ENCODE measurements at regions not wholly inside any gene's neighbourhood (a gene's known extent, or its start where the extent isn't known, plus 50 kb on each side); places are given as distances from the start of the nearest gene placed in this dataset.
"Not testable (repeated sequence)": the region's sequence is repeated elsewhere in the genome, so short reads cannot be mapped to it uniquely, and the experiment has no call there.

DNA sequence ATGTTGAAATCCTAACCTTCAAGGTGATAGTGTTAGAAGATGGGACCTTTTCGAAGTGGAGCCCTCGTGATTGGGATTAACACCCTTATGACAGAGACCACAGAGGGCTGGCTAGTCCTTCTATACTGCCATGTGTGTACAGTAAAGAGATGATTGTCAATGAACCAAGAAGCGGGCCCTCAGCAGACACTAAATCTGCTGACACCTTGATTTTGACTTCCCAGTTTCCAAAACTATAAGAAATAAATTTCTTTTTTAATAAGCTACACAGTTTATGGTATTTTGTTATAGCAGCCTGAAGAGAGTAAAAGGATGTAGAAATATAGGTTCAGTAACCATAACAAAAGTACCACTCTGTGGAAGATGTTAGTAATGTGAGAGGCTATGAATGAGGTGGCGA is 419.0 kb upstream of the NUDT12 start:
- no peak for DNase-seq (ENCODE audit: low spot score)

DNA sequence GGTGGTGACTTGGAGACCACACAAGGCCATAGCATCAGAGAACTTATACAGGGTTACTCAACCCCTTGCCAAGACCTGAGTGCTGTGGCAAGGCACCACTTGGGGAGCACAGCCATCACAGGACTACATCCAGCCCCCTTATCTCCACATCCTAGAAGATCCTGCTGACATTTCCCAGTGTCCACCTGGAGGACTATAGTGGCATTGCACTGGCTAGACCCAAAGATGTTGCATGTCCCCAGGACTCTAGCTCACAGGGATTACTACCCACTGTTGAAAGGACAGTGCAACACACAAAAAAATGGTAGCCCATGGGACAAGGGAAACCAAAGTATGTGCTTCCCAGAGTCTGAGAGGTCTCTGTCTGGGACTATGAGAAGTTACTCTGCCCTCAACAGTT is 411.1 kb upstream of the NUDT12 start:
- DNase-seq (ENCODE audit: low spot score): no peak

DNA sequence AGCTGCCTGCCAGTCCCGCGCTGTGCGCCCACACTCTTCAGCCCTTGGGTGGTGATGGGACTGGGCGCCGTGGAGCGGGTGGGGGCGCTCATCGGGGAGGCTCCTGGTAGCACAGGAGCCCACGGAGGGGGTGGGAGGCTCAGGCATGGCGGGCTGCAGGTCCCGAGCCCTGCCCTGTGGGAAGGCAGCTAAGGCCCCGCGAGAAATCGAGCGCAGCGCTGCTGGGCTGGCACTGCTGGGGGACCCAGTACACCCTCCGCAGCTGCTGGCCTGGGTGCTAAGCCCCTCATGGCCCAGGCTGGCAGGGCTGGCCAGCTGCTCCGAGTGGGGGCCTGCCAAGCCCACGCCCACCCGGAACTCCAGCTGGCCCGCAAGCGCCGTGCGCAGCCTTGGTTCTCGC is 403.7 kb upstream of the NUDT12 start:
- DNase-seq (ENCODE audit: low spot score): not testable (repeated sequence)

DNA sequence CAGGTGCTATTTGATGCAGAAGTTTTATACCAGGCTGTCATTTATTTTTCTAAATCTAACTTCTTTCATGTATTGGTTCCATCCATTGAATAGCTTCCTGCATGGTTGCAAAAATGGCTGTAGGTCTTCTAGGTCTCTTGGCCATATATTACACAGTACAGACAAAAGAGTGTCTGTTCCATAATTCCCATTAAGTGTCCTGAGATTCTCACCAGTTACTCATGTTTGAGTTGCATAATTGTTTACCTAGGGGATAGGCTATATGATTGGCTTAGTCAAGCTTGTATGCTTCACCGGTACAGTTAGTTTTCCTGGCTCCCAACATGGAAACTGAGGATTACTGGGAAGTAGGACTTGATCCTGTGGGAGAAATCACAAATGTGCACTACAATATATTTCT is 399.4 kb upstream of the NUDT12 start:
- no peak for DNase-seq (ENCODE audit: low spot score)

DNA sequence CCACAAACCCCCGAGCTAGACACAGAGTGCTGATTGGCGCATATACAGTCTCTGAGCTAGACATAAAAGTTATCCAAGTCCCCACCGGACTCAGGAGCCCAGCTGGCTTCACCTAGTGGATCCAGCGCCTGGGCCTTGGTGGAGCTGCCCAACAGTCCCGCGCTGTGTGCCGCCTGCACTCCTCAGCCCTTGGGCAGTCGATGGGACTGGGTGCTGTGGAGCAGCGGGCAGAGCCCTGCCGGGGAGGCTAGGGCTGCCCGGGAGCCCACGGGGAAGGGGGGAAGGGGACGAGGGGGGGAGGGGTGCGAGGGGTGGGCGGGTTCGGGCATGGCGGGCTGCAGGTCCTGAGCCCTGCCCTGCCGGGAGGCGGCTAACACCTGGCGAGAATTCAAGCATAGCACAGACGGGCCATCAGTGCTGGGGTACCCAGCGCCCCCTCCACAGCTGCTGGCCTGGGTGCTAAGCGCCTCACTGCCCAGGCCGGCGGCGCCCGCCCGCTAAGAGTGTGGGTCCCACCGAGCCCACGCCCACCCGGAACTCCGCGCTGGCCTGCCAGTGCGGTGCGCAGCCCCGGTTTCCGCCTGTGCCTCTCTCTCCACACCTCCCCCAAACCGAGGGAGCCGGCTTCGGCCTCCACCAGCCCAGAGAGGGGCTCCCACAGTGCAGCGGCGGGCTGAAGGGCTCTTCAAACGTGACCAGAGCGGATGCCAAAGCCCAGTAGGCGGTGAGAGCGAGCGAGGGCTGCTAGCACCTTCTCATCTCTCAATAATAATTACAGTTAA is 391.2 kb upstream of the NUDT12 start:
- no peak for DNase-seq (ENCODE audit: low spot score)

DNA sequence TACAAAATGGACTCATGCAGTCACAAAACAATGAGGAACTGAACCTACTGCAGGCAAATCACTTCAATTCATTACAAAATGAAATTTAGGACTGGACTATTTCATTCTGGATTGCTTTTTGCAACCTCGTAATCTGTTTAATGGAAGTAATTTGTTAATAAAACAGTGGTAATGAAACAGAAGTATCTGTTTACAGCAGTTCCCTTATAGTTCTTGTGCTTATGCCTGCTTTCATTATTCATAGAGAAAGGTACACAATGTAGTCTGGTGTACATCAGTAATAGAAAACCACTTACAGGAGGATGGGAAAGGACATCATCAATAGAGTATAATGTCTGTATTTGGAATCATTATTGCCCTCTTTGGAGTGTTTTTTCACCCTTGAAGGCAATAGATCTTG is 389.2 kb upstream of the NUDT12 start:
- no peak for DNase-seq (ENCODE audit: low spot score)

DNA sequence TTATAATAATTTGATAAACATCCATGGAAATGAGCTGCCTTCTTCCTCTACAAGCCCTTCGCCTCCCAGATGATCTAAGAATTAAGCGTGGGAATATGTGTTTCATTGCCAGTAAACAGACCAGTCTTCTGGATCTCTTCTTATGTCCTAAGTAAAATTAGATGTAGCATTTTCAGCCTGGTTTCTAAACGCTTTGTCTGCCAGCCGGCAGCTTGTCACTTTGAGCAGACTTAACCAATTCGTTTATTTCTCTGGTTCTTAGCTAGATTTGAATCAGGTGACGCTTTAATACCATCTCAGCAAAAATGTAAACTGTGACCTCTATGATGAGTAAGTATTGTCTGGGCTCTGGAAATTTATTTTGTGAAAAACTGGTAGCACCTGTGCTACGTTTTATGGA is 380.6 kb upstream of the NUDT12 start:
- no peak for DNase-seq (ENCODE audit: low spot score)

DNA sequence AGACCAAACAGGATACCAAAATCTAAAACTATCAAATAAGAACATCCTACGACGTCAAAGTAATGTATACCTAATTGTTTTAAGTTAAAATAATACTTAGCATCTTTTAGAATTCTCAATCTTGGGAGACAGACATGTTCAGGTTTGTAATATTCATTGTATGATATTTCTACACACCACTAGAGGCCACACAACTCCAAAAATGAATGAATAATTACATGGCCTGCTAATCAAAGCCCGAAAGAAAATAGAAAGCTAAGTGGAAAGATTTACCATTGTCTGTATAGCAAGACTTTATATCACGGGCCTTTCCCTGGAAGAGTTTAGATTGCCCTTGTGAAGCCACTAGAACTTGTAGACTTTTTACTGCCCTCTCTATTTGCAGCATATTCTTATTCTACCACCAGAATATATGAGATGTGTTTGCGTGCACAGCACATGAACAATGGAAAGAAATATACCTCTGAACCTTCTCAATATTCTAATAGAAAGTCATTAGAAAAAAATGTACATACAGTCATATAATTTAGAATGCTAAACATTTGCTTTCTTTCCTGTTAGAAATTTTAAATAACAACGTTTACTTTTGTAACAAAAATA is 380.1 kb upstream of the NUDT12 start:
- no peak for DNase-seq (ENCODE audit: low spot score)

DNA sequence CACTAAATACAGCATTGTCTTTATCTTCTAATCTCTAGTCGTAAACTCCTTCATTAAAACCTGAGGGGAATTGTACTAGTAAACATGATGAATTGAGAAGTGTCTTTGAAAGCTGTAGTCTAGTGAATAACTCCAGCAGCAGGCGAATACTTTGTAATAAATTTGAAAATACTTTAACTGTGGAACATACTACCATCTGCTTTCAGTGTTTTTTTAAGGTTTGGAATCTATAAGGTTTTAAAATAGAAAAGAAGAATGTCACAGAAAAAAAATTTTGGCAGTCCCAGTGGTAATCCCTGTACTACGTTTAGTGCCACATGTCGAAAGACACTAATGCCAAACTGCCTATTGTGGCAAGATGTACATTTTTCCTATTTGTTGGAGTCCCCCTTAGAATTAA is 379.0 kb upstream of the NUDT12 start:
- no peak for DNase-seq (ENCODE audit: low spot score)

DNA sequence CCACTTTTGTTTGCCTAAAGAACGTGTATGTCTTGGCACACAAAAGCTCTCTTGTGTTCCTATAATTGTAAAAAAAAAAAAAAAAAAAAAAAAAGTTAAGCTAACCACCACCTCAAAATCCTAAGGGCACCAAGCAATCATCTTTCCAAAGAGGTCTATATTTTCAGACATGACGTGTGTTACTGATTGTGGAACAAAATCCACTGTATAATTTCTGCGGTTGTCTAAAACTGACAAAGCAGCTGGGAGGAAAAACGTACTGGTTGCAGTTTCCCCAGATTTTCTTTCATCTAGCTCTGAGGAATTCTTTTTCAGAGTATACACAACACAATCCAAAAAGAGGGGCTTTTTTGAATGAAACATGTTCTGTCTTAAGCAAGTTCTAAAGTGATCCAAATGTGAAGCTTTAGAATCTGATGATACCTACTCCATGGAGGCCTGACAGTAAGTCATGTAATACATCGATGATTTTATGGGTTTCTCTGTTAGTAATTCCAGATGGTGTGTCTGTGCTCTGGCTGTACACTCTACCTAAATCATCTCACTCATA is 375.6 kb upstream of the NUDT12 start:
- no peak for DNase-seq (ENCODE audit: low spot score)

DNA sequence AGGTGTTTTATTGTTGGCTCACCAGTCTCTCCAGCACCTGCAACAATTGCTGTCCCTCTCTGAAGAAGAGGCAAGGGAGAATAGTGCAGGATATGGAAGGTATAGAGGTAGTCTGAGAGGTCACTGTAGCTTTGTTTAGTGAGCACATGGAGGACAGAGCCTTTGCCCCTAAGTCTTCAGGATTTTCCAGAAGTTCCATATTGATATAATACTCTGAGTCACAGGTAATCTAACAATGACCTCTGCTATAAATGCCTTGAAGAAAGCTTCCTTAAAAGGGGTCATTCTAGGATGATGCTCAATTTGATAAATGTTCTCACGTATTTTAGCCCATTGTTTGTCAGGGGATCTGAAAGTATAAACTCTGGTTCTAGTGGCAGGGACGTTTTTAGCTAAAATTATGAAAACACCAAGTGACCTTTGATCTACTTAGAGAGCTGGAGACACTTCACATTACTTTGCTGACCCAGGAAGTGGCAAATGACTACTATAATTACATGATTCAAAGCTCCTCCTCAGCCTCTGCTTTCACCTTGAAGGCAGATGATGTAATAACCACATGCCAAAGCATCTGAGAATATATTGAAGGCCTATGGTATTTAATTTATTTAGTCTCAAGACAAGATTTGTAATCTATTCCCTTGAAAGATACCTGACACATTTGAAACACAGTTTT is 366.9 kb upstream of the NUDT12 start:
- no peak for DNase-seq (ENCODE audit: low spot score)

DNA sequence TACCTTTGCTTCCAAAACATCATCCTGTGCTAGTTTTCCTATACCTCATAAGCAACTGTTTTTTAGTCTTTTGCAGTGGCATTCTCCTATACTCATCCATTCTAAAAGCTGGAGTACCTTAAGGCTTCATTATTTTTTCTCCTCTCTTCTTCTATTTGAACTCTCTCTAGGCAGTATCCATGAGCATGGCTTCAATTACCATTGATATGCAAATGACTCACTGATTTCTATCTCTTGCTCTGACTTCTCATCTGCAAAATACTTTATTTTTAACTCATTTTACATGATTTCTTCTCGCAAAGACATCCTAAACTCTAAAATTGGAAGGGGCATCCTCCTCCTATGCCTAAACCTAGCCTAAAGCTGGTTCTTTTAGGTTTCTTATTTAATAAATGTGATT is 365.1 kb upstream of the NUDT12 start:
- no peak for DNase-seq (ENCODE audit: low spot score)

DNA sequence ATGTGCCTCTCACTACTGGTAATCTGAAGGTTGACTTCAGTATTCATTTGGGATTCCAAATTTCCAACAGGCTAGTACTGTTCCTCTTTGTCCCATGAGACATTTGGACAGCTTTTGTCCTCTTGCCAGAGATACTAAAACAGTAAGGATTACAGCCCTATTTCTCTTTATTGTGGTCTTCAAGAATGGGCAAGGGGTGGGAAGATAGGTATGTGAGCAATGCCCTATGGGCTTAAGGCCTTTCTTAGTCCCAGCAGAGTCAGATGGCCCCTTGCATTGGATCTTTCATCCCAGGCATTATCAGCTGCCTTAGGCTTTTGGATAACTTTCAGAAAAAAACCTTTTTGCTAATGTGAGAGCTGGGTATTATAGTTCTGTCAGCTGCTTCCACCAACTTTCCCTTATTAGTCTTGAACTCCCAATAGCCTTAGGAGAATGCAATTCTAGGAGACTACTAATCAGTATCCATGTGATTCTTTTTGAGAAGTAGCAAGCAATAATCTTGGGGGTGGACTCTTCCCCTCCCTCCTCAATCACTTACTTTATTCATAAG is 361.1 kb upstream of the NUDT12 start:
- DNase-seq (ENCODE audit: low spot score): no peak

DNA sequence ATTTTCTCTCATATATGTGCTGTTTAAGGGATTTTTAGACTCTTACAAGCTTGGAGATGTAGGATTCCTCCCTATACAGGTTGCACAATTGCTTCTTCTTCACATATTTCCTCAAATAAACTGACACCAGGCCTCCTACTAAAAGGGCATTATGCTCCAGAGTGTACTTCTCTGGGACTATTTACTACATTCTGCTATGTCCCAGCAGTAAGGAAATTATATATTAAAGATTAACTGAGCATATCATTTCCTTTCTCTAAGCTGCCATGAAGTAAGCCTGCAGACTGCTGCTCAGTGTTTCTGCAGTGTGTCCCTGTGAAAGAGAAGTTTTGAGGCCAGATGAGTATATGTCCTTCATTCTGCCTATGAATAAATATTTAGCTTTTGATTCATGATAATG is 356.9 kb upstream of the NUDT12 start:
- DNase-seq (ENCODE audit: low spot score): no peak

DNA sequence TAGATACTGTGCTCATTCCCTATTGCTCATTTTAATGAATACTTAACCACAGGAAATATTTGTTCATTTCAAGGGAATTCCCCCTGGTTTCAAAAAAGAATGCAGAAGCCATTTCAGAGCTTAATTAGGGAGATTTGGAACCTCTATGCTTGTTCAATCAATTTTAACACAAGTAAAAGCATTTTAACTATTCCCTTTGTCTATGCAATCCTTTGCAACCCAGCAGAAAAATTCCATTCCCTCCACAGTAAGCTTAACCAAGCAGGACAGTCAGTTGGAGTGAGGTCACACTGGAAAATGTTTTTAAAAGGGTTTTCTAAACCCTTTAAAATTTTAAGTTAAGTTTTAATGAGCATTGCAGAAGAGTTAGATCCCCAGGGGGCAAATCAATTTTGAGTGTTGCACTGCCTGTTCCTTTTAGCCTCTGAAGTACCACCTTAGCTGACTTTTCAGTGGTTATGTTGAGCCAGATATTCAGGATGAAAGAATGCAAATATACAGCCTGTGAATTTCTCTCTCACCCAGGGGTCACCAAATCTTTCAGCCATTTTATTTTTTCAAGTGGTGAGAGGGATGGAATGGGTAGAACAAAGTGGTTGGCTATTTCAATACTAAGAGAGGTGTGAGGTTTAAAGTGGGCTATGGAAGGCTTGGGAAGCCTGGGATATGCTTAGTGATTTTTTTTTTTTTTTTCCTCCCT is 356.2 kb upstream of the NUDT12 start:
- DNase-seq (ENCODE audit: low spot score): no peak

DNA sequence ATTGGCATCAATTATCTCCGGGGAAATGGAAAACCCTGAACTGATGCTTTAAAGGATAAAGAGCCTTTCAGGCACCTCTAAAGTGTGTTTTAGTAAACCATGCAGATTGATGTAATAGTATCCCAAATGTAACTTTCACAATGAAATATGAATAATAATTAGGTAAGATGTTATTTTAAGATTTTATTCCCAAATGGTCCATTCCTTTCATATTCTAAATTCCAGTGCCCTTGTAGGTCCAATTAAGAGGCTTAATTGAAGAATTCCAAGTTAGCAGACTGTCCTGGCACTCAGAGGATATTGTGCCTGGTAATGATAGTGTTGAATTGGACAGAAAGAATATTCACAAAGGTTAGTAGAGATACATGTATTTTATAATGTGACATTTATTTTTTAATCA is 352.5 kb upstream of the NUDT12 start:
- DNase-seq (ENCODE audit: low spot score): no peak

DNA sequence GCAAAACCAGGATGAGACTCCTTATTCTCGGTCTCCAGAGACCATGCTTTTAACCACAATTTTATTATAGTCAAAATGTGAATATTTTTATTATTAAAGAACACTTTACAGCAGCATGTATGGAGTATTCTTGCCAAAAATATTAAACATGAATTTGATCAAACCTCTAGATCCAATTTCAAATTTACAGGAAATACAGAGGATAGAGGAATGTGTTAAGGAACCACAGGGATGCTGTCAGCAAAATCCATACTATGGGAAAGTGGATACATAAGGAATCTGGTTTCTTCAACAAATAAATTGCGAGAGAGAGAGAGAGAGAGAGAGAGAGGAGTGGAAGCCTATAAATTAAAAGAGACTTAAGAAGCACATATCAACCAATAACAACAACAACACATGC is 348.2 kb upstream of the NUDT12 start:
- no peak for DNase-seq (ENCODE audit: low spot score)

DNA sequence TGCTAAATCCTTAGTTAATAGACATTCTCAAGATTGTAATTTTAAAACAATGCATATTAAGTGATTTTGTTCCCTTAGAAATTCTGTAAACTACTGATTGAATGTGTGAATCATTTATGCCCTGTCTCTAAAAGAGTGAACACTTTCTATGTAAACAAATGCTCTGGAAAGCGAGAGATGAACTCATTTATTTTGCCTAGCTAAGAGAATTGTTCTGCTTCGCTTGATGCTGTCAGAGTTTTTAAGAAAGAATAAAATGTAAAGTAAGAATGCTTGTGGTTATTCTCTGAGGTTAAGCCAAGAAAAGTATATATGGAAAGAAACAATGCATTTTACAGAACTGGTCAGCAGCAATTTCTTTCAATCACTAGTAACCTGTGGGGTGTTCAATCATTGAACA is 347.4 kb upstream of the NUDT12 start:
- DNase-seq (ENCODE audit: low spot score): no peak

DNA sequence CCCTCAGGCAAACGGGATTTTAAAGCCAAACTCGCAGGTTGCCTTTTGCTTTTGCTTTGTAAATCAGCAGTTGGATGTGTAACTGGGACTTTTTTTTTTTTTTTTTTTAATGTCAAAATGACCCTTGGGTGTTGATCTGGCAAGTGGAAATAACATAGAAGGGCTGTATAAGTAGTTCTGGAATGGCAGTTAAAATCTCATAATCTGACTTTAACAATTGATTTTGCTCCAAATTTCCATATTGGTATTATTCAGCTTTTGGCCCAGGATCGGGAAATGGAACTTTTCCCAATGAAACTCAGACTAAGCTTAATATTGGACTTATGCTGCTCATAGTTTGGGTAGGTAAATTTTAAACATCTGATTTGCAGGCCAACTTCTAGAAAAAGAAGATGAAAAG is 346.8 kb upstream of the NUDT12 start:
- no peak for DNase-seq (ENCODE audit: low spot score)

DNA sequence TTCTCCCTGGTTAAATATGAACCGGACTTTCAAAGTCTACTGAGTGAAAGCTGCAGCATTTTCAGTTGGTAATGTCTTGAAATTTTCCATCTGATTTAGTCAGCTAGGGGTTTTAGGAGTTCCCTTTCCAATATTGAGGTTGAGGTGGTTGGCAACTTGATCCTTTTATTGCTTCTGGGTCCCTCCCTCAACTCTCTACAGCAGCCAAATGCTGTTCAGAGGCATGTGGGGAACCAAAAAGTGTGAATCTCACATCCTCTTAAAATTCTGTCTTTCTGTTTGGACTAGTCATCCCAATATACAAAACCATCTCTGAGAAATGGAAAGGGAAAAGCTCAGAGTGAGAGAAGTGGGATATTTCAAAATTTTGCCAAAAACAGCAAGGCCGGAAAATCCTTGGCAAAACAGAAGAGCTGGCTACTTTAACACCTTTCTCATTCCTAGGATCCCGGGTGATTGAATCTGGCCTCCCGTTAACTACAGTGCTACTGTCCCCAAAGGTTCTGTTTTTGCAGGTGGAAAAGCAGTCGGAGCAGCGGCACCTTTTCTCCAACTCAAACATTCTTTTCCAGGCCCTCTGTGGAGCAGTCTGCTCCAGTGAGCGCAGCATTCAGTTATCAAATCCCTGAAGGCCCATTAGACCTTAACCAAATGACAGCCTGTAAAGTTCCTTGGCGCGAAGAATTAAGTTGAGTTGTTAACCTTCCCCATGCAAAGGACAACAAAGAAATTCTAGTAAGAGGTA is 345.9 kb upstream of the NUDT12 start:
- DNase-seq (ENCODE audit: low spot score): no peak

DNA sequence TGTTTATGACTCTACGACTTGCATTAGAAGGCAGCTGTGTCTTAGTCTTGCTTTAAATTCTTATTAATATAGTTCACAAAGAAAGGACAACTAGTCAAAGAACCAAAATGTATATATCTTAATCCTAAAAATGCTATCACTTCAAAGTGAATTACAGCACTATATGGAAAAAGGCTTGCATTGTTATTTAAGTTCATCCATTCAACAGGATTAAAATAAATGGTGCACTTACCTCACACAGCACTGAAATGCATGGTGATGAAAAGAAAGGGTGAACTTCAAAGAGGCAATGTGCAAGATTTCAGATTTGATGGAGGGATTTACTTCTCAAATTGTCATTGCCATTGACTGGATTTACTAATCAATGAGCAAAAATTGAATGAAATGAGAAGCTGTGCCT is 344.4 kb upstream of the NUDT12 start:
- DNase-seq (ENCODE audit: low spot score): no peak

DNA sequence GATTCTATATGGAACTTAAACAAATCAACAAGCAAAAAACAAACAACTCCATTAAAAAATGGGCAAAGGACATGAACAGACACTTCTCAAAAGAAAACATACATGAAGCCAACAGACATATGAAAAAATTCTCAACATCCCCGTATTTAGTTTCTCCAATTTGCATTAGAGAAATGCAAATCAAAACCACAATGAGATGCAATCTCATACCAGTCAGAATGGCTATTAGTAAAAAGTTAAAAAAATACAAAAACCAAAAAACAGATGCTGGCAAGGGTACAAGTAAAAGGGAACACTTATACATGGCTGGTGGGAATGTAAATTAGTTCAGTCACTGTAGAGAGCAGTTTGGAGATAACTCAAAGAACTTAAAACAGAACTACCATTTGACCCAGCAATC is 342.1 kb upstream of the NUDT12 start:
- DNase-seq (ENCODE audit: low spot score): no peak

Measured in hematopoietic multipotent progenitor cell treated with erythropoietin and hydrocortisone succinate and interleukin-3 and kit ligand, for 17 days (in vitro differentiated cells).